Panc1 (cell line): ENCODE measurements at regions not wholly inside any gene's neighbourhood (a gene's known extent, or its start where the extent isn't known, plus 50 kb on each side); places are given as distances from the start of the nearest gene placed in this dataset.

ENCODE experiments used
- ATAC-seq: fragments of 200-7000 bp; cut with Tn5 transposase; 2 replicates; pipeline ENCODE4 v1.9.1; 2020; ENCODE audit warnings: mild to moderate bottlenecking, moderate library complexity
- BruUV-seq: library from RNA; stranded (reverse); fragments of 400-500 nt; replicated peaks from 2 replicates; lab custom pipeline; 2021; lab: Mats Ljungman, UMichigan
- CTCF ChIA-PET: fragments of 300-600 bp; sonication (Branson Sonifier 250); formaldehyde crosslinking; loops from one replicate; lab custom pipeline; 2022; ENCODE audit warnings: antibody characterized with exemption; lab: Charles Lee
- POLR2A ChIA-PET: fragments of 300-600 bp; sonication (Branson Sonifier 250); formaldehyde crosslinking; loops from one replicate; lab custom pipeline; 2022; ENCODE audit warnings: antibody characterized with exemption; lab: Charles Lee
- DNase-seq: peaks from one replicate; pipeline ENCODE4 v3.0.0-alpha.2; 2010; ENCODE audit warnings: low read depth, low spot score
- H3K27ac ChIP-seq: 2 replicates; pipeline ENCODE4 v1.5.1; 2011; ENCODE audit warnings: mild to moderate bottlenecking, low read length, inconsistent platforms
- H3K27me3 ChIP-seq: fragments of 200-500 bp; sonication (Bioruptor generic); 2 replicates; pipeline ENCODE4 v1.6.0; 2014; ENCODE audit warnings: low read length, inconsistent platforms; ENCODE audit not compliant: control insufficient read depth, insufficient read depth
- H3K36me3 ChIP-seq: fragments of 200-500 bp; sonication (Bioruptor generic); 2 replicates; pipeline ENCODE4 v1.5.1; 2014; ENCODE audit warnings: inconsistent platforms, mild to moderate bottlenecking, low read length, moderate library complexity; ENCODE audit not compliant: control insufficient read depth, insufficient read depth
- H3K4me1 ChIP-seq: 2 replicates; pipeline ENCODE4 v1.5.1; 2011; ENCODE audit warnings: inconsistent platforms, mild to moderate bottlenecking, low read length, moderate library complexity; ENCODE audit not compliant: control insufficient read depth, insufficient read depth
- H3K4me3 ChIP-seq, 2 experiments: 2 replicates each; pipeline ENCODE4 v1.5.1; 2011 to 2012; ENCODE audit warnings: low read depth in 2 of 2, low read length in 2 of 2, mild to moderate bottlenecking in 2 of 2, inconsistent platforms in 1 of 2, moderate library complexity in 1 of 2
- H3K9me3 ChIP-seq: fragments of 200-500 bp; sonication (Bioruptor generic); 2 replicates; pipeline ENCODE4 v1.5.1; 2014; ENCODE audit warnings: low read depth, mild to moderate bottlenecking, inconsistent platforms, low read length, moderate library complexity; ENCODE audit not compliant: control insufficient read depth, insufficient read depth
- POLR2AphosphoS5 ChIP-seq: IDR thresholded peaks from 2 replicates; pipeline ENCODE4 v1.6.1; 2012; ENCODE audit warnings: mild to moderate bottlenecking, low read depth, low read length, moderate library complexity
- SIN3A ChIP-seq: IDR thresholded peaks from 2 replicates; pipeline ENCODE4 v1.6.1; 2012; ENCODE audit warnings: low read depth, mild to moderate bottlenecking, low read length, moderate library complexity, borderline replicate concordance; ENCODE audit not compliant: insufficient read depth
- TCF7L2 ChIP-seq: IDR thresholded peaks from 2 replicates; pipeline ENCODE4 v1.6.1; 2011; ENCODE audit warnings: mild to moderate bottlenecking, low read depth, low read length, inconsistent platforms
- in situ Hi-C: cut with HindIII; loops from 2 replicates; pipeline ENCODE4 v1.10.0; 2016; ENCODE audit warnings: low sequenced_read_pairs, low pct_unique_long_range_greater_than_20kb
- intact Hi-C: fragments of 100-400 bp; cut with micrococcal nuclease; formaldehyde crosslinking; loops from one replicate; pipeline ENCODE4 v1.10.0; 2022; ENCODE audit not compliant: unreplicated experiment
- TF ChIP-seq, protein P1 (sequence below), 2 experiments: IDR thresholded peaks; 2 replicates each; pipeline ENCODE4 v1.6.1; 2011 to 2012; ENCODE audit warnings: low read depth in 2 of 2, control low read depth in 1 of 2, low read length in 1 of 2, mild to moderate bottlenecking in 1 of 2, moderate library complexity in 1 of 2; ENCODE audit not compliant: insufficient read depth in 1 of 2
- TF ChIP-seq, protein P2 (sequence below): fragments of 450-650 bp; IDR thresholded peaks from 2 replicates; pipeline ENCODE4 v1.5.1; 2017; ENCODE audit warnings: mild to moderate bottlenecking

DNA sequence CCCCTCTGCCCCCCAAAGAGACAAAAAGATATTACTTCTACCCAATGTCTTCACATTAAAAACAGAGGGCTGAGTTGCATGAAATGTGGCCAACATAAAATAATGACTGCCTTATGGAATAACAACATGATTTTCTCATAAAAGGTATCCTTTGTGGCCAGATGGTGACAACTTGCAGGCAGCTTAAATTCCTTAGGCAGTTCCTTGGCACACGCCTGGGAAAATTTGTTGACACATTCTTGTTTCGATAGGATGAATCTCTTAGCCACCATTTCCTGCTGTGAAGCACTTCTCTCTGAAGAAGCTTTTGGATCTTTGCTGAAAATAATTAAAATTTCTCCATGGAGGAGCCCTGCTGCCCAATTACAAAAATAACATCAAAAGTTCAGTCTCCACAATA lies 109.0 kb upstream of the COL21A1 start:
- Histone ChIP-seq H3K27ac (no peak overlapping the region), H3K36me3 (no peaks in the 10 kb centered on the region), H3K9me3 (0 out of 2 replicates have a peak, but pooled peaks cover 10% of the 10 kb centered on the region), H3K27me3 (no peaks in the 10 kb centered on the region), H3K4me1 (no peaks in the 10 kb centered on the region), H3K4me3 (no peak overlapping the region)
- ChIA-PET CTCF (no interaction called here), POLR2A (no interaction called here)
- TF ChIP-seq SIN3A, result no peak
- TF ChIP-seq, protein P1, sequence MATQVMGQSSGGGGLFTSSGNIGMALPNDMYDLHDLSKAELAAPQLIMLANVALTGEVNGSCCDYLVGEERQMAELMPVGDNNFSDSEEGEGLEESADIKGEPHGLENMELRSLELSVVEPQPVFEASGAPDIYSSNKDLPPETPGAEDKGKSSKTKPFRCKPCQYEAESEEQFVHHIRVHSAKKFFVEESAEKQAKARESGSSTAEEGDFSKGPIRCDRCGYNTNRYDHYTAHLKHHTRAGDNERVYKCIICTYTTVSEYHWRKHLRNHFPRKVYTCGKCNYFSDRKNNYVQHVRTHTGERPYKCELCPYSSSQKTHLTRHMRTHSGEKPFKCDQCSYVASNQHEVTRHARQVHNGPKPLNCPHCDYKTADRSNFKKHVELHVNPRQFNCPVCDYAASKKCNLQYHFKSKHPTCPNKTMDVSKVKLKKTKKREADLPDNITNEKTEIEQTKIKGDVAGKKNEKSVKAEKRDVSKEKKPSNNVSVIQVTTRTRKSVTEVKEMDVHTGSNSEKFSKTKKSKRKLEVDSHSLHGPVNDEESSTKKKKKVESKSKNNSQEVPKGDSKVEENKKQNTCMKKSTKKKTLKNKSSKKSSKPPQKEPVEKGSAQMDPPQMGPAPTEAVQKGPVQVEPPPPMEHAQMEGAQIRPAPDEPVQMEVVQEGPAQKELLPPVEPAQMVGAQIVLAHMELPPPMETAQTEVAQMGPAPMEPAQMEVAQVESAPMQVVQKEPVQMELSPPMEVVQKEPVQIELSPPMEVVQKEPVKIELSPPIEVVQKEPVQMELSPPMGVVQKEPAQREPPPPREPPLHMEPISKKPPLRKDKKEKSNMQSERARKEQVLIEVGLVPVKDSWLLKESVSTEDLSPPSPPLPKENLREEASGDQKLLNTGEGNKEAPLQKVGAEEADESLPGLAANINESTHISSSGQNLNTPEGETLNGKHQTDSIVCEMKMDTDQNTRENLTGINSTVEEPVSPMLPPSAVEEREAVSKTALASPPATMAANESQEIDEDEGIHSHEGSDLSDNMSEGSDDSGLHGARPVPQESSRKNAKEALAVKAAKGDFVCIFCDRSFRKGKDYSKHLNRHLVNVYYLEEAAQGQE (IDR thresholded peaks at IDR 0.05; ENCODE audit: insufficient read depth in 1 of 2, low read depth in 2 of 2, low read length in 1 of 2), result no peak
- TF ChIP-seq, protein P2, sequence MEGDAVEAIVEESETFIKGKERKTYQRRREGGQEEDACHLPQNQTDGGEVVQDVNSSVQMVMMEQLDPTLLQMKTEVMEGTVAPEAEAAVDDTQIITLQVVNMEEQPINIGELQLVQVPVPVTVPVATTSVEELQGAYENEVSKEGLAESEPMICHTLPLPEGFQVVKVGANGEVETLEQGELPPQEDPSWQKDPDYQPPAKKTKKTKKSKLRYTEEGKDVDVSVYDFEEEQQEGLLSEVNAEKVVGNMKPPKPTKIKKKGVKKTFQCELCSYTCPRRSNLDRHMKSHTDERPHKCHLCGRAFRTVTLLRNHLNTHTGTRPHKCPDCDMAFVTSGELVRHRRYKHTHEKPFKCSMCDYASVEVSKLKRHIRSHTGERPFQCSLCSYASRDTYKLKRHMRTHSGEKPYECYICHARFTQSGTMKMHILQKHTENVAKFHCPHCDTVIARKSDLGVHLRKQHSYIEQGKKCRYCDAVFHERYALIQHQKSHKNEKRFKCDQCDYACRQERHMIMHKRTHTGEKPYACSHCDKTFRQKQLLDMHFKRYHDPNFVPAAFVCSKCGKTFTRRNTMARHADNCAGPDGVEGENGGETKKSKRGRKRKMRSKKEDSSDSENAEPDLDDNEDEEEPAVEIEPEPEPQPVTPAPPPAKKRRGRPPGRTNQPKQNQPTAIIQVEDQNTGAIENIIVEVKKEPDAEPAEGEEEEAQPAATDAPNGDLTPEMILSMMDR, result no peak
- no peak for TF ChIP-seq POLR2AphosphoS5
- no peak for TF ChIP-seq TCF7L2
- DNase-seq, result no peak
- no TSS peak for BruUV-seq
- in situ Hi-C loops, result no loop called here
- intact Hi-C loops, result loop anchor here (5.0 kb wide), 1 partner anchor 91 kb away; no protein-coding TSS in a partner anchor
- no peak for ATAC-seq

DNA sequence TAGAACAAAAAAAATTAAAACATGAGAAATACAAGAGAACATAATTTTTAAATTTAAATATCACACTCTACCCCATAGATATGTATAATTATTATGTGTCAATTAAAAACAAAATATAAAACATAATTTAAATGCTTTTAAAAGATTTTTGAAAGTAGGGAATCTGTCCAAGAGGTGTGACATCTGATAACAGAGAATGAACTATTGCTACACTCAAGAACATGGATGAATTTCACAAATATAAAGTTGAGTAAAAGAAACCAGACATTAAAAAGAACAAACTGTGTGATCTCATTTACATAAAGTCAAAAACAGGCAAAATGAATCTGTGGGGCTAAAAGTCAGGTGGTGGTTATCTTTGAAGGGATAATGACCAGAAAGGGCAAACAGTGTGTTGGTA lies 106.5 kb upstream of the COL21A1 start:
- Histone ChIP-seq H3K36me3 (no peaks in the 10 kb centered on the region), H3K27ac (no peak overlapping the region), H3K4me3 (no peak overlapping the region), H3K9me3 (0 out of 2 replicates have a peak, but pooled peaks cover 10% of the 10 kb centered on the region), H3K27me3 (no peaks in the 10 kb centered on the region), H3K4me1 (no peaks in the 10 kb centered on the region)
- intact Hi-C loops (no loop called here), in situ Hi-C loops (no loop called here)
- TF ChIP-seq, protein P1 (IDR thresholded peaks at IDR 0.05; ENCODE audit: insufficient read depth in 1 of 2, low read depth in 2 of 2, low read length in 1 of 2), result no peak
- TF ChIP-seq TCF7L2, result no peak
- TF ChIP-seq POLR2AphosphoS5, result no peak
- BruUV-seq, result no TSS peak
- ATAC-seq (no peak), DNase-seq (no peak)
- POLR2A ChIA-PET, result no interaction called here
- CTCF ChIA-PET, result no interaction called here
